D721Med (cell line): ENCODE measurements at regions not wholly inside any gene's neighbourhood (a gene's known extent, or its start where the extent isn't known, plus 50 kb on each side); places are given as distances from the start of the nearest gene placed in this dataset.
"Not testable (repeated sequence)": the region's sequence is repeated elsewhere in the genome, so short reads cannot be mapped to it uniquely, and the experiment has no call there.

Experiments
- DNase-seq: peaks from one replicate; pipeline ENCODE4 v3.0.0; 2011; ENCODE audit warnings: low spot score; ENCODE audit not compliant: insufficient read length
- FAIRE-seq: peaks from 2 replicates; lab custom pipeline; 2011; peaks lifted over from hg19 to GRCh38; lab: Jason Lieb, UNC
- TF ChIP-seq, protein P1 (sequence below): IDR thresholded peaks from 2 replicates; pipeline ENCODE4 v1.5.1; 2012; ENCODE audit warnings: mild to moderate bottlenecking, control low read depth; ENCODE audit not compliant: insufficient read depth; ENCODE audit errors: missing control alignments

DNA sequence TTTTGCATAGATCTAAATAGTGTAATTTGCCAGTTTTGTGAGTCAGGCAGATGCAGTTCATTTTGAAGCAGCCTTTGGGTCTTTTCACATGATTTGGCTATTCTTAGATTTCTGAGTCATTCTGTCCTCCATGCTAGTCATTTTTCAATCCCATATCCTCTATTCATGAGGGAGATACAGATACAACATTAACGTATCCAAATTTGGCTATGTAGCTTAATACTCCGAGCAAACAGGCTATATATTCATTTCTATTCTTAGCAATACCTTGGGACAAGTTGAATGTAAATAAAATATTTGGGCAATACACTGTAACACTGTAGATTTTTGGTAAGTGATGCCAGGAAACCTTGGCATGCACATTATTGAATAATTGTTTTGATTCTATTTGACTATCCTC lies 270.7 kb upstream of the PDE3A start:
- FAIRE-seq, result no peak
- TF ChIP-seq, protein P1, sequence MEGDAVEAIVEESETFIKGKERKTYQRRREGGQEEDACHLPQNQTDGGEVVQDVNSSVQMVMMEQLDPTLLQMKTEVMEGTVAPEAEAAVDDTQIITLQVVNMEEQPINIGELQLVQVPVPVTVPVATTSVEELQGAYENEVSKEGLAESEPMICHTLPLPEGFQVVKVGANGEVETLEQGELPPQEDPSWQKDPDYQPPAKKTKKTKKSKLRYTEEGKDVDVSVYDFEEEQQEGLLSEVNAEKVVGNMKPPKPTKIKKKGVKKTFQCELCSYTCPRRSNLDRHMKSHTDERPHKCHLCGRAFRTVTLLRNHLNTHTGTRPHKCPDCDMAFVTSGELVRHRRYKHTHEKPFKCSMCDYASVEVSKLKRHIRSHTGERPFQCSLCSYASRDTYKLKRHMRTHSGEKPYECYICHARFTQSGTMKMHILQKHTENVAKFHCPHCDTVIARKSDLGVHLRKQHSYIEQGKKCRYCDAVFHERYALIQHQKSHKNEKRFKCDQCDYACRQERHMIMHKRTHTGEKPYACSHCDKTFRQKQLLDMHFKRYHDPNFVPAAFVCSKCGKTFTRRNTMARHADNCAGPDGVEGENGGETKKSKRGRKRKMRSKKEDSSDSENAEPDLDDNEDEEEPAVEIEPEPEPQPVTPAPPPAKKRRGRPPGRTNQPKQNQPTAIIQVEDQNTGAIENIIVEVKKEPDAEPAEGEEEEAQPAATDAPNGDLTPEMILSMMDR, result no peak
- no peak for DNase-seq

DNA sequence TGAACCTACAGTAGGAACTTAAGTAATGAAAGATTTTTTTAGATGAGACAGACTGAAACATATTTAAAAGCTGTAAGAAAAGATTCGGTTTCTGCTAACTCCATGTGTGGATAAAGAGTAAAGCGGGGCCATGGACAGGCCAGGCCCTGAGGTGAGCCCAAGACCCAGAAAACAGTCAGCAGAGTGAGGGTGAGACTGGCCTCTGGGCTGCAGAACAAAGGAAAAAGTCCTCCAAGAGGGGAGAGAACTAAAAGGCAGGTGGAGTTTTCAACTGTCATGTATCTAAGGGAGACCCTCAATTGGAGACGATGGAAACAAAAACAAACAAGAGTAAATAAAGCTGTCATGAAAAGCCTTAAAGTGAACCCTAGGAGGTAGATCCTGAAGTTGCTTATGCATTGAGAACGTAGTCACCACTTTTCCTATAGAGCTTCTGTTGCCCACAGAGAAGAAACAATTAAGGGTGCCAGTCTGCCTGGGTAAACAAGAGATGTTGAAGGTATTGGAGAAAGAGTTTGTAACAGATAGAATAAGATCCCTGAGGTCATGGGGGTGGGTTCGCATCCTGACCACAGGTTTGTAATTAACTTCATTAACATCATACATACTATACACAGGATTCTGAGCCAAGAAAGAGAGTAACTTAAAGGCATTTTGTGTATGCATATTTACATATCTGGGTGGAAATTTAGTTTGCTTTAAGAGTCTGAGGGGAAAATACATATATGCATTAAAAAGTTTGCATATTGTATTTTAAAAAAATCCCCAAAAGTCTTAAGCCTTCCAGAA lies 268.7 kb upstream of the PDE3A start:
- DNase-seq, result no peak
- FAIRE-seq, result no peak
- TF ChIP-seq, protein P1, result no peak

DNA sequence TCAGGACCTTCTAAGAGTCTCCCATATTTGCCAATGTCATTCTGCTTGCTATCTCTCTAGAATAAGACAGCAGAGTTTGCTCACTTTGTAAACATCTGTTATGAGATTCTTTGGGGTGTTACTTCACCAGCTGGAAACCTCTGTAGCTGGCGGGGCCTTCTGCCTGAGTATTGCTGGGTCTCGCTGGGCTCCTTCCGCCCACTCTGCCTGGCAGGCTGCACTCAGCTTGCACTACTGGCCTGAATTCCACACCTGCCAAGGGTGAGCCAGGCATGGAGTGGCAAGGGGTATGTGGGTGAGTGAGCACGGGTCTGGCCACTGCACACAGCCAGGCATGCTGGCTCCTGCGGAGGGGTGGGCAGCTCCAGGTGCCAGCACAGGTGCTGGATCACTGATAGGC lies 267.3 kb upstream of the PDE3A start:
- TF ChIP-seq, protein P1, result no peak
- no peak for DNase-seq
- FAIRE-seq, result no peak

DNA sequence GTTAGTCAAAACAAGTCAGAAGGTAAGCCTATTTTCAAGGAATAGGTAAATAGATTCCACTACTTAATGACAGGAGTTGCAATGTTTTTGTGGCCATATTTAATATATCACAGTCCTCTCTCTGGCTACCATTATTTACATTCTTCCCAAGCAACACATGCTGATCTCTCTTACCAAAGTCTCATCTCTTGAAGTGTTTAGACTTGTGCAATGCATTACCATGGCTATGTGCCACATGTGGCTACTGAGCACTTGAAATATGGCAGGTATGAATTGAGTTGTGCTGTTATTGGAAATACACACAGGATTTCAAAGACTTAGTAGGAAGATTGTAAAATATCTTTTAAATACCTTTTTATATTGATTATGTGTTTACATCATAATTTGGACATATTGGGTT lies 262.4 kb upstream of the PDE3A start:
- FAIRE-seq (no peak), DNase-seq (no peak)
- TF ChIP-seq, protein P1, result no peak

DNA sequence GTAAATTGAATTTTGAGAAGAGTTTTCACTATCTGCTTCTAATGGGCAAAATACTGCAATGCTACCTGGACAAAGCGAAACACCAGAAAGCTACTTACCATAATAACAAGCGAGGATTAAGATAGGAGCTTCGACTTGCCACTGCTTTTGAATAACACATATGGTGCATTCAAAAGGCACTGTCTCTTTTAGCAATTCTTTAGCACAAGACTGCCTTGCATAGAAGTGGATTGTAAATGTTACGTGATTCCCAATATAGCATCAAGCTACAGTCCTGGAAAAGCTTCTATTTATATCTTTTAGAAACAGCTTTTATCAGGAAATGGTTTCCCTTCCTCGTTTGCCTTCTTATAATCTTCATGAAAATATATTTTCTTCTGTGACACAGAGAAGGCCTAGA lies 258.7 kb upstream of the PDE3A start:
- DNase-seq, result no peak
- FAIRE-seq, result no peak
- TF ChIP-seq, protein P1, result no peak

DNA sequence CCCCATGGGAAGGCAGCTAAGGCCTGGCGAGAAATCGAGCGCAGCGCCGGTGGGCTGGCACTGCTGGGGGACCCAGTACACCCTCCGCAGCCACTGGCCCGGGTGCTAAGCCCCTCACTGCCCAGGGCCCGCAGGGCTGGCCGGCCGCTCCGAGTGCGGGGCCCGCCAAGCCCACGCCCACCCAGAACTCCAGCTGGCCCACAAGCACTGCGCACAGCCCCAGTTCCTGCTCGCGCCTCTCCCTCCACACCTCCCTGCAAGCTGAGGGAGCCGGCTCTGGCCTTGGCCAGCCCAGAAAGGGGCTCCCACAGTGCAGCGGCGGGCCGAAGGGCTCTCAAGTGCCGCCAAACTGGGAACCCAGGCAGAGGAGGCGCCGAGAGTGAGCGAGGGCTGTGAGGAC lies 253.0 kb upstream of the PDE3A start:
- not testable (repeated sequence) for DNase-seq, FAIRE-seq

DNA sequence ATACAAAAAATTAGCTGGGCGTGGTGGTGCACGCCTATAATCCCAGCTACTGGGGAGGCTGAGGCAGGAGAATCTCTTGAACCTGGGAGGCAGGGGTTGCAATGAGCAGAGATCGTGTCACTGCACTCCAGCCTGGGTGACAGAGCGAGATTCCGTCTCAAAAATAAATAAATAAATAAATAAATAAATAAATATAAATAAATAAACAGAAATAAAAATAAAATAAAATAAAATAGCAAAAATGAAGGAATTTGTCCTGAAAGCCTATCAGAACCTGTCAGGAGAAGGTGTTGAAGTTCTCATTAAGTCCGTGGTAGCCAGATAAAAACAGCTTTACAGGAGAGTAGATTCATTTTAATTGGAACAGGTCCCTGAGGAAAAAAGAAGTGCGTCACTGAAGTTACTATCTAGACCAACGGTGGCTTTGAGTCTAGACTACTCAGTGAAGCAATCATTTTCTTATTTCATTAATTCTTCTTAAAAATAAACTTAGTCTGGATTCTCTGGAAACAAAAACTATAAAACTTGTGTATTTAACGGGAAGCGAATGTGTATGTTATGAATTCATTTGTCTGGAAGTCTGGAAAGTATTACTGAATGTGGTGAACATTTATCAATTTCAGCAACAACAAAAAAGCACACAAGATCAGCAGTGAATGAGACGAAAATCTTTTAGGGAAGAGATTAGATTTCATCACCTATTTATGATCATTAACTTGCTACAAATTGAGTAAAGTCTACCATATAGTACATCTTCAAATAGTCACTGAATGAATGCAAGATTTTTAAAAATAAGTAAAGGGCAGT lies 248.5 kb upstream of the PDE3A start:
- TF ChIP-seq, protein P1, result no peak
- FAIRE-seq (no peak), DNase-seq (no peak)
